A549 (cell line): ENCODE measurements at regions not wholly inside any gene's neighbourhood (a gene's known extent, or its start where the extent isn't known, plus 50 kb on each side); places are given as distances from the start of the nearest gene placed in this dataset.
A peak's percentile ranks its signal among the peaks of the same experiment; 100 is the strongest.

Source experiments
- ATAC-seq, 2 experiments: fragments of 200-7000 bp in 1 of 2; fragments of >200 bp in 1 of 2; cut with Nextera tagmentation in 1 of 2; cut with Tn5 transposase in 1 of 2; 3 replicates each; pipeline versions ENCODE4 v1.8.0 to v1.9.1; 2018 to 2020; ENCODE audit warnings: mild to moderate bottlenecking in 1 of 2, moderate library complexity in 1 of 2
- CTCF ChIA-PET: fragments of 300-600 bp; sonication (Branson Sonifier 250); formaldehyde crosslinking; extraction: SDS; loops from one replicate; lab custom pipeline; 2021; ENCODE audit warnings: antibody characterized with exemption, inconsistent platforms; lab: Yijun Ruan, JAX
- POLR2A ChIA-PET: fragments of 350-600 bp; formaldehyde crosslinking; extraction: SDS; loops from one replicate; lab custom pipeline; 2021; ENCODE audit warnings: antibody characterized with exemption, inconsistent platforms; lab: Yijun Ruan, JAX
- DNase-seq, 2 experiments: peaks; one replicate each; pipeline versions ENCODE4 v3.0.0 to v3.0.0-alpha.2; 2011 to 2016; ENCODE audit warnings: low read depth in 1 of 2, low spot score in 1 of 2
- FAIRE-seq: peaks from 2 replicates; lab custom pipeline; 2011; peaks lifted over from hg19 to GRCh38; lab: Jason Lieb, UNC
- H3K27ac ChIP-seq, 2 experiments: fragments of >200 bp; sonication (Bioruptor Twin); formaldehyde crosslinking; 3 replicates each; pipeline ENCODE4 v1.5.1; 2016 to 2017
- H3K4me1 ChIP-seq: fragments of >200 bp; sonication (Bioruptor Twin); formaldehyde crosslinking; 3 replicates; pipeline ENCODE4 v1.6.1; 2016
- H3K4me2 ChIP-seq: fragments of >200 bp; sonication (Bioruptor Twin); formaldehyde crosslinking; 3 replicates; pipeline ENCODE4 v1.6.1; 2016
- H3K4me3 ChIP-seq: fragments of >200 bp; sonication (Bioruptor Twin); formaldehyde crosslinking; 3 replicates; pipeline ENCODE4 v1.5.1; 2016
- H3K9me3 ChIP-seq: fragments of >200 bp; sonication (Bioruptor Twin); formaldehyde crosslinking; 3 replicates; pipeline ENCODE4 v1.6.1; 2016
- ATOH8 ChIP-seq: fragments of 250-450 bp; sonication (Bioruptor Pico); IDR thresholded peaks from 2 replicates; pipeline ENCODE4 v1.5.0; 2020; ENCODE audit warnings: low read depth, mild to moderate bottlenecking, moderate library complexity
- BHLHE40 ChIP-seq: IDR thresholded peaks from 2 replicates; pipeline ENCODE4 v1.6.1; 2012; ENCODE audit warnings: low read depth, low read length, inconsistent platforms
- CBX2 ChIP-seq: fragments of 200-600 bp; sonication (generic); IDR thresholded peaks from 2 replicates; pipeline ENCODE4 v1.6.1; 2016; ENCODE audit warnings: low read depth, mild to moderate bottlenecking, borderline replicate concordance
- CHD2 ChIP-seq: fragments of 150-350 bp; IDR thresholded peaks from 2 replicates; pipeline ENCODE4 v1.6.1; 2014; ENCODE audit warnings: low read length; ENCODE audit not compliant: partially characterized antibody
- EHF ChIP-seq: fragments of 250-450 bp; sonication (Bioruptor Pico); IDR thresholded peaks from 2 replicates; pipeline ENCODE4 v1.5.0; 2020; ENCODE audit warnings: mild to moderate bottlenecking
- ELK1 ChIP-seq: fragments of 150-350 bp; IDR thresholded peaks from 2 replicates; pipeline ENCODE4 v1.6.1; 2014; ENCODE audit warnings: low read depth, mild to moderate bottlenecking, low read length
- ESRRA ChIP-seq: fragments of 150-350 bp; IDR thresholded peaks from 2 replicates; pipeline ENCODE4 v1.6.1; 2014; ENCODE audit warnings: mild to moderate bottlenecking, low read length, borderline replicate concordance
- FOSL2 ChIP-seq, 2 experiments: fragments of 450-650 bp in 1 of 2; fragments of >200 bp in 1 of 2; sonication (Bioruptor Twin) in 1 of 2; formaldehyde crosslinking; IDR thresholded peaks; 2 replicates each; pipeline versions ENCODE4 v1.5.0 to v1.6.1; 2016 to 2020; ENCODE audit warnings: mild to moderate bottlenecking in 1 of 2, moderate library complexity in 1 of 2
- HDAC2 ChIP-seq: fragments of 200-600 bp; sonication (generic); IDR thresholded peaks from 2 replicates; pipeline ENCODE4 v1.6.1; 2016
- JUN ChIP-seq, 2 experiments: fragments of >200 bp; sonication (Bioruptor Twin); formaldehyde crosslinking; IDR thresholded peaks; 2 replicates in 1 of 2; 3 replicates in 1 of 2; pipeline ENCODE4 v1.6.1; 2016 to 2017
- JUNB ChIP-seq: fragments of >200 bp; sonication (Bioruptor Twin); formaldehyde crosslinking; IDR thresholded peaks from 2 replicates; pipeline ENCODE4 v1.6.1; 2016
- MAFK ChIP-seq: fragments of 450-650 bp; IDR thresholded peaks from 2 replicates; pipeline ENCODE4 v1.6.1; 2014; ENCODE audit not compliant: partially characterized antibody
- NFE2L2 ChIP-seq: fragments of 150-350 bp; conservative IDR thresholded peaks from 2 replicates; pipeline ENCODE4 v1.6.1; 2014; ENCODE audit warnings: low read length
- NPAS2 ChIP-seq: fragments of 250-450 bp; sonication (Bioruptor Pico); IDR thresholded peaks from 2 replicates; pipeline ENCODE4 v1.8.0; 2022; ENCODE audit warnings: mild to moderate bottlenecking, moderate library complexity, borderline replicate concordance
- POLR2AphosphoS2 ChIP-seq: conservative IDR thresholded peaks from 2 replicates; pipeline ENCODE4 v1.6.1; 2012; ENCODE audit warnings: low read length, improper control_type of control experiment, inconsistent platforms
- RAD21 ChIP-seq, 2 experiments: fragments of >200 bp in 1 of 2; sonication (Bioruptor Twin) in 1 of 2; formaldehyde crosslinking in 1 of 2; IDR thresholded peaks in 1 of 2; conservative IDR thresholded peaks in 1 of 2; 2 replicates in 1 of 2; 3 replicates in 1 of 2; pipeline ENCODE4 v1.6.1; 2012 to 2018; ENCODE audit warnings: inconsistent platforms in 1 of 2
- RCOR1 ChIP-seq: fragments of 150-350 bp; IDR thresholded peaks from 2 replicates; pipeline ENCODE4 v1.6.1; 2014; ENCODE audit warnings: antibody characterized with exemption, low read length, low read depth
- REST ChIP-seq: fragments of 200-600 bp; sonication (generic); IDR thresholded peaks from 2 replicates; pipeline ENCODE4 v1.6.1; 2016; ENCODE audit warnings: antibody characterized with exemption, mild to moderate bottlenecking, moderate library complexity
- SMC3 ChIP-seq: fragments of >200 bp; sonication (Bioruptor Twin); formaldehyde crosslinking; IDR thresholded peaks from 3 replicates; pipeline ENCODE4 v1.6.1; 2018; ENCODE audit warnings: inconsistent platforms
- ZC3H11A ChIP-seq: fragments of 450-650 bp; IDR thresholded peaks from 2 replicates; pipeline ENCODE4 v1.6.1; 2014; ENCODE audit warnings: antibody characterized with exemption, mild to moderate bottlenecking
- ZFP36 ChIP-seq: fragments of 450-650 bp; IDR thresholded peaks from 2 replicates; pipeline ENCODE4 v1.6.1; 2014; ENCODE audit warnings: borderline replicate concordance; ENCODE audit not compliant: partially characterized antibody
- ZSCAN20 ChIP-seq: fragments of 250-450 bp; sonication (Bioruptor Pico); IDR thresholded peaks from 2 replicates; pipeline ENCODE4 v1.8.0; 2022; ENCODE audit warnings: mild to moderate bottlenecking, moderate library complexity
- WGBS: methylation state at CpG from one replicate; pipeline ENCODE4 v1.1.6; 2017; ENCODE audit errors: missing lambda C conversion rate; 5-methylcytosine and 5-hydroxymethylcytosine counted together
- TF ChIP-seq, protein P1 (sequence below): IDR thresholded peaks from 2 replicates; pipeline ENCODE4 v1.6.1; 2012
- TF ChIP-seq, protein P2 (sequence below): fragments of 250-450 bp; sonication (Bioruptor Pico); IDR thresholded peaks from 2 replicates; pipeline ENCODE4 v1.5.0; 2021; ENCODE audit warnings: mild to moderate bottlenecking, moderate library complexity, borderline replicate concordance
- TF ChIP-seq, protein P3 (sequence below): fragments of >200 bp; sonication (Bioruptor Twin); formaldehyde crosslinking; IDR thresholded peaks from 2 replicates; pipeline ENCODE4 v1.6.1; 2016

DNA sequence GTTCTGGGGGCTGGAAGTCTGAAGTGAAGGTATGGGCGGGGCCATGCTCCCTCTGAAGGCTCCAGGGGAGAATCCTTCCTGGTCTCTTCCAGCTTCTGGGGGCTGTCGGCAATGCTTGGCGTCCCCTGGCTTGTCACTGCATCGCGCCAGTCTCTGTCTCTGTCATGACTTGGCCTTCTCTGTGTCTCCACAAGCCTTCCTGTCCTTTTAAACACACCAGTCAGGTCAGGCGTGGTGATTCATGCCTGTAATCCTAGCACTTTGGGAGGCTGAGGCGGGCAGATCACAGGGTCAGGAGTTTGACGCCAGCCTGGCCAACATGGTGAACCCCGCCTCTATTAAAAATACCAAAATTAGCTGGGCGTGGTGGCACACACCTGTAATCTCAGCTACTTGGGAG, 125.3 kb downstream of the ACTL8 start:
- WGBS: 76% methylated on average over 6 of the region's 10 CpGs
- Histone ChIP-seq H3K4me3 (no peak overlapping the region), H3K9me3 (no peaks in the 10 kb centered on the region), H3K4me1 (peaks cover 5% of the 10 kb centered on the region), H3K4me2 (no peak overlapping the region), H3K27ac (no peak overlapping the region)
- TF ChIP-seq RAD21 (conservative IDR thresholded peaks at IDR 0.05 in 1 of 2, IDR thresholded peaks at IDR 0.05 in 1 of 2): no peak
- no peak for TF ChIP-seq ELK1
- TF ChIP-seq, protein P1, sequence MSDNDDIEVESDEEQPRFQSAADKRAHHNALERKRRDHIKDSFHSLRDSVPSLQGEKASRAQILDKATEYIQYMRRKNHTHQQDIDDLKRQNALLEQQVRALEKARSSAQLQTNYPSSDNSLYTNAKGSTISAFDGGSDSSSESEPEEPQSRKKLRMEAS: no peak
- ChIA-PET POLR2A (no interaction called here), CTCF (no interaction called here)
- DNase-seq (no peak), FAIRE-seq (no peak), ATAC-seq (no peak)

- no peak for TF ChIP-seq SMC3
- TF ChIP-seq, protein P2, sequence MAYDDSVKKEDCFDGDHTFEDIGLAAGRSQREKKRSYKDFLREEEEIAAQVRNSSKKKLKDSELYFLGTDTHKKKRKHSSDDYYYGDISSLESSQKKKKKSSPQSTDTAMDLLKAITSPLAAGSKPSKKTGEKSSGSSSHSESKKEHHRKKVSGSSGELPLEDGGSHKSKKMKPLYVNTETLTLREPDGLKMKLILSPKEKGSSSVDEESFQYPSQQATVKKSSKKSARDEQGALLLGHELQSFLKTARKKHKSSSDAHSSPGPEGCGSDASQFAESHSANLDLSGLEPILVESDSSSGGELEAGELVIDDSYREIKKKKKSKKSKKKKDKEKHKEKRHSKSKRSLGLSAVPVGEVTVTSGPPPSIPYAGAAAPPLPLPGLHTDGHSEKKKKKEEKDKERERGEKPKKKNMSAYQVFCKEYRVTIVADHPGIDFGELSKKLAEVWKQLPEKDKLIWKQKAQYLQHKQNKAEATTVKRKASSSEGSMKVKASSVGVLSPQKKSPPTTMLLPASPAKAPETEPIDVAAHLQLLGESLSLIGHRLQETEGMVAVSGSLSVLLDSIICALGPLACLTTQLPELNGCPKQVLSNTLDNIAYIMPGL (CRISPR knock-in tag): no peak
- TF ChIP-seq, all 56 proteins: peak for 0
- ChIA-PET POLR2A (no interaction called here), CTCF (no interaction called here)
- WGBS: 49% methylated on average over 4 of the region's 8 CpGs
- no peak overlapping the region for H3K4me2 ChIP-seq
- H3K27ac ChIP-seq: no peak overlapping the region
- H3K4me1 ChIP-seq: no peaks in the 10 kb centered on the region
- no peak for DNase-seq
- no peaks in the 10 kb centered on the region for H3K9me3 ChIP-seq
- FAIRE-seq: no peak
- ATAC-seq: peak in 1 of 2 experiments; percentile 66; a peak in 3 of 6 replicates
- H3K4me3 ChIP-seq: no peak overlapping the region
These were observed 126.6 kb downstream of the ACTL8 start for GRCh38 chr1:17881761-17882160.

- ChIA-PET POLR2A (no interaction called here), CTCF (no interaction called here)
- Histone ChIP-seq H3K4me3 (no peak overlapping the region), H3K4me2 (no peak overlapping the region), H3K27ac (no peak overlapping the region), H3K4me1 (no peaks in the 10 kb centered on the region), H3K9me3 (no peaks in the 10 kb centered on the region)
- ATAC-seq (no peak), FAIRE-seq (no peak), DNase-seq (no peak)
- 70% methylated on average over 2 of the region's 5 CpGs for WGBS
- no peak for TF ChIP-seq MAFK
- TF ChIP-seq JUN (IDR thresholded peaks at IDR 0.05): no peak
- no peak for TF ChIP-seq REST
- TF ChIP-seq, protein P3, sequence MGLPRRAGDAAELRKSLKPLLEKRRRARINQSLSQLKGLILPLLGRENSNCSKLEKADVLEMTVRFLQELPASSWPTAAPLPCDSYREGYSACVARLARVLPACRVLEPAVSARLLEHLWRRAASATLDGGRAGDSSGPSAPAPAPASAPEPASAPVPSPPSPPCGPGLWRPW: no peak
- no peak for TF ChIP-seq BHLHE40
- no peak for TF ChIP-seq FOSL2 (IDR thresholded peaks at IDR 0.05)
- TF ChIP-seq FOSL2 (CRISPR knock-in tag; IDR thresholded peaks at IDR 0.05): no peak
- no peak for TF ChIP-seq HDAC2
- TF ChIP-seq ZC3H11A: no peak
- no peak for TF ChIP-seq CBX2
- no peak for TF ChIP-seq CHD2
- no peak for TF ChIP-seq NFE2L2
- no peak for TF ChIP-seq ESRRA
- TF ChIP-seq ZFP36: no peak
- TF ChIP-seq ZSCAN20: no peak
- TF ChIP-seq ATOH8 (CRISPR knock-in tag): no peak
- no peak for TF ChIP-seq JUNB
- no peak for TF ChIP-seq NPAS2 (CRISPR knock-in tag)
- TF ChIP-seq EHF (CRISPR knock-in tag): no peak
- no peak for TF ChIP-seq RCOR1
- TF ChIP-seq POLR2AphosphoS2: no peak
These were observed 128.0 kb downstream of the ACTL8 start for GRCh38 chr1:17883136-17883535.
